ENCODE measurements at regions not wholly inside any gene's neighbourhood (a gene's known extent, or its start where the extent isn't known, plus 50 kb on each side); places are given as distances from the start of the nearest gene placed in this dataset.
"Not testable (repeated sequence)": the region's sequence is repeated elsewhere in the genome, so short reads cannot be mapped to it uniquely, and the experiment has no call there.

DNA sequence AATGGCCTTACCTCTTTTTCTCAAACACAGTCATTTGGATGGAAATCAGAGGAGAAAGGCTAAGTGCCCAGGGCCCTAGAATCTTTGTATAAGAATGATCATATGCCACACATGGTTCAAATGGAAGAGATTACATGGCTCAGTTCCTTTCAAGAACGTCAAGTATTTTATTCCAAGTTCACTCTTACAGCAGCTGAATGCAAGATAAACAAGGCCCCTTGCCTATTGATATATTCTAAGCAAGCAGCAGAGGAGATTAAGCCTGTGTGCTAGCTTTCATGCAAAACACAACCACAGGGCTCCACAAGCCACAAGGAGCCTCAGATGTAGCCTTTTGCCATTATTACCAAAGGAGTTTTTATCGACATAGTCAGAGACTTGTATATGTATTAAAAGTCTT is 55.3 kb upstream of the SLCO6A1 start:
- no peak for DNase-seq

DNA sequence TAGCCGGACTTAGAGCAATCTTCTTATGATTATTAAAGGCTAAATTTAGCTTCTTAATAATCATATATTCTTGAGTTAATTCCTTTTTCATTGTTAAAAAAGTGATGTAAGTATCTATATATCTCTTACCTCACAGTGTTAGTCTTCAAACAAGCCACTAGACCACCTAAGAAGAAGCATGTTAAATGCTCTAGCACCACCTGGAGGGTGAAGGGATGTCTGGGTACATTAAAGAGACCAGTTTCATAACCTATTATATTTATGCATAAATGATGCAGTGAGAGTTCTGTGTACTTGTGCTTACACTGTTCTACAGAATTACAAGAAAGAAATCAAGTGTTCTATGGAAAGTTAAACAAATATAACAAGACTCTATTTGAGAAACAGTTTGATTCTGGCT is 55.9 kb upstream of the SLCO6A1 start:
- DNase-seq, result peak; percentile 58 to 63

DNA sequence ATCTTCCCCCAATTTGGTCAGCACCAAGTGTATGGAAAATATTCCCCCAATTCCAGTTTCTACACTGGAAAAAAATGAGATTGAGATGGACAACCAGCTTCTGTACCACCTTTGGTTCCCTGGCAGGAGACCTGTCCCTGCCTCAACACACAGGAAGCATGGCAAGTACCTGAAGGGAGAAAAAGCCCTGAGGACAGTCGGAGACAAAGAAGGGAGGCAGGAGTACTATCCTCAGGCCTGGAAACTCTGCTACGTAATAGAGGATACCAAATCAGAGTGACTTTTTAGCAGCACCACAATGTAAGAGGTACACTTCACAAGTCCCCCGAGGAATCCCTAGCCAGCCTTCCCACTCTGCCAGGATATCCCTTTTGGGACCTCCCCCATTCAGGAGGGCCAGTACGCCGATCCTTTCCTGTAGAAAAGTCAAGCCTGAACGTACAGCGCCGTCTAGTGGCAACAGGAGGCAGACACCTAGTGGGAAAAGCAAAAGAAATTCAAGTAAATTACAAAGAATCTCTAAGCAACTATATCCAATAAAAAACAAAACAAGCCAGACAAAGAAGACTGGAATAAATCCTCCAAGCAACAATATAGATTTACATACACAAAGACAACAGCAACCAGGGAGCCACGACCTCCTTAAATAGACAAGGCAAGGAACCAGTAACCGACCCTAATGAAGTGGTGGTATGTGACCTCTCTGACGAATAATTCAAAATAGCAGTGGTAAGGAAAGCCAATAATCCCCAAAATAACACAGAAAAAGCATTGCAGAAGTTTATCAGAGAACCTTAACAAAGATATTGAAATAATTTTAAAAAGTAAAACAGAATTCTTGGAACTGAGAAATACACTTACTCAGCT is 63.3 kb upstream of the SLCO6A1 start:
- peak; percentile 4 to 23 for DNase-seq

DNA sequence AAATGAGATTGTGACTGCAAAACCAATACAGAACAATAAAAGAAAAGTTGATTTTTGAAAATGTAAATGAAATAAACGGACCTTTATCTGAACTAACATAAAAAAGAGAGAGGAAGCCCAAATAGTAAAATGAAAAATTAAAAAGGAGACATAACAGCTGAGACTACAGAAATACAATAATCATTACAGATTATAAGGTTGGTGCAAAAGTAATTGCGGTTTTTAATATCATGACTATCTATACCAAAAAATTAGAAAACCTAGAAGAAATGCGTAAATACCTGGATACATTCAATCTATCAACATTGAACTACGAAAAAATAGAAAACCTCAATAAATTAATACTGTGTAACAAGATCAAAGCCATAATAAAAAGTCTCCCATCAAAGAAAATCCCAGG is 71.9 kb upstream of the SLCO6A1 start:
- no peak for DNase-seq

DNA sequence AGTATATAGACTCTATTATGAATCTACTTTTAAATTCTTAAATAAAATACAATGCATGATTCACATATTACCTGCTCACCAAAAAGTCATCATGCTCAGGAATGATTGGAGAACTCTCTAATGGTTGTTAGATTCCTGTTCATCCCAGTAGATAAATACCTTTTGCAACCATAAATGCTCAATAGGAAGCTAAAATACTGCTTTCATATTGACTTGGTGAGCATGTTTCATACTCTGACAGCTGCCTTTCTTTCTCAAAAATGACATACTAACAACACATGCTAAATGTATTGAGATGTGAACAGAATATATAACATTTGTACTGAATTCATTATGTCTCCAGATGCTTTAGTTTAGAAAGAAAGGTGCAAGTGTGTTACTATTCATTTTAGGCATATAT is 79.6 kb upstream of the SLCO6A1 start:
- DNase-seq, result no peak

DNA sequence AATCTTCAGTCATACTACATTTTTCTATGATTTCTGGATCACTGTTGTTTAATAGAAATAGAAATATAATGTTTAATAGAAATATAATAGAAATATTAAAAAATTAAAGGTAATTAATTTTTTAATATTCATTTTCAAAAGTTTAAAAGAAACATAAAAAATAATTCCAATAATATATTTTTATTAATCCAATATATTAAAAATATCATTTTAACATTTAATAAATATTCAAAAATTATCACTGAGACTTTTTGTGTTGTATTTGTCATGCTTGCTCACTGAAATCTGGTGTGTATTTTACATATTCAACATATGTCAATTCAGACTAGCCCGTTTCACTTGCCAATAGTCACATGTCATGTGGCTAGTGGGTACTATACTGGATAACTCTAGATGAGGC is 80.6 kb upstream of the SLCO6A1 start:
- DNase-seq, result no peak

DNA sequence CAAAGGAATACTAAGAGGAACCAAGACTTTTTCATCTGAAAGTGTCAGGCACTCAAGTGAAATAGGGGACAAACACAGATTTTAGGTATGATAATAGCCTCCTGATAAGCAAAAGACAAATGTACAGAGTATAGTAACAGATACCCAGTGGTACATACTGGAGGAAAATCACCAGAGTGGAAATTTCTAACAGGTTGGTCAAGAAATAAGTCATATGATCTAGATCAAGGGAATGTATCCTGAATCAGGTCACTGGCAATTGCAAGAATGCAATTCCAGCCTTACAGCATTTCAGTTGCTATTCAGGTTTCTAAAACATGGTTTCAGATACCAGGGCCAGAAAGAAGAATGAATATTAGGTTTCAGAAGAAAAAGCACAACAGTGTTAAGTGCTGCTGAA is 82.2 kb upstream of the SLCO6A1 start:
- no peak for DNase-seq

DNA sequence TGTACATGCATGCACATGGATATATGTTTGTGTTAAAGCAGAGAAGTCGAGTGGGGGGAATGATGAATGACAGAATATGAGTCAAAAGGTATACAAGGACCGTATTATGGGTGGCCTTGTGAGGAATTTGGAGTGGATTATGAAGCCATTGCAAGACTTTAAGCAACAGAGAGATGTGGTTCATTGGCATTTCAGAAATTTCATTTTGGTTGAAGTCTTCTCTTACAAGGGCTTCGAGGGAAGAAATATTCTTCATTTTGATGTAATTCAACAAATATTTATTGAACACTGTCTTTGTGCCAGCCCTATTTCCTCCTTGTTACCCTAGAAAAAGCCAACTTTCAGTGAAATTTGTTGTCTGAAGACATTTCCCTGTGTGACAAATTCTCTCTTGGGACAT is 83.9 kb upstream of the SLCO6A1 start:
- no peak for DNase-seq

DNA sequence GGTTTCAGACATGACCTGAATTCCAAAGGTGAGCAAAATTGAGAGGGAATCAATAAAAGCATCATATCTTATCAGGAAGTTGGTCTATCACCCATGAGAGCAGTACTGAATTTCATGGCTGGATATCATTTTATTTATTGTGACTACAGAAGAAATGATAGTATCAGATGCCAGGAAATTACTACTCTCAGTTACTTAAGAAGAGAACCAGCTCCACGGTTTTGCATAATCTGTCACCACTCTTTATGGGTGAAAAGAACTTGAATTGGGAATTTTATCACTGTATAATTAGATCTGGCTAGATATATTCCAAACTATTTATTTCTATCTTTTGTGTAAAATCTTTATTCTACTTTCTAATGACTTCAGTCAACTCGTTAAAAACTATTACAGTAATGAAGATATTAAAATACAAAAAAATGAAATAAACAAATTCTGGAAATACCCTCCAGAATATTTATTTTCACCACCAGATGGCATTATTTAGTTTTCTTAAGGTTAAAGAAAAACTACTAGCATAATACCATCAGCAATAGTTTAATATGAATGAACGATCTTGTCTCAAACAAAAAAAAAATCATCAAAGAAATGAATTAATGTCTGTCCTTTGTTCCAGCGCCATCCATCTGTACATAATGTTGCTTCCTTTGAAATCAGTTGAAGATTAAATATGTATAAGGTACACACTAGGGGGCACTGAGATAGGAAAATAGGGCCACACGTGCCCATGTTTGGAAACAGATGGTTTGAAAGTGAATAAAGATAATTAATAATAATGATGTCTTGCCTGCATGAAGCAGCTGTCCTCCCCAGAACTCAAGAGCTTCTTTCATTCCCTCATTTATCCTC is 84.7 kb upstream of the SLCO6A1 start:
- DNase-seq, result peak; percentile 38 to 47

DNA sequence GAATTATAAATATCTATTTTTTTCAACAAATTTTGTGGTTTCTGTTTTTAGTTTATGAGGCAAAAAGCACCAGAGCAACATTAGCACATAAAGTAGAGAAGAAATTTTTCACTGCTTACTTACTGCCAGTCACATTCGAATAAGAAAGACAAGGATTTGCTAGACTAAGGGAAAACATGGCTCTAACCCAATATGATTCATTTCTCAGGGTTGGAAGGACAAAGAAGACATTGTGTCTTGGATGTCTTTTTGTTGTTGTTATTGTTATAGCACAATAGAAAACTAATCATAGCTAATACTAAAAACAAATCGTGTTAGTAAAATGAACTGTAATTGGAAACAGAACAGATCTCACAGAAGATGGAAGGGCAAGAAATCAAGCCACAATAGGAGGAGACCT is 90.9 kb upstream of the SLCO6A1 start:
- DNase-seq, result no peak

DNA sequence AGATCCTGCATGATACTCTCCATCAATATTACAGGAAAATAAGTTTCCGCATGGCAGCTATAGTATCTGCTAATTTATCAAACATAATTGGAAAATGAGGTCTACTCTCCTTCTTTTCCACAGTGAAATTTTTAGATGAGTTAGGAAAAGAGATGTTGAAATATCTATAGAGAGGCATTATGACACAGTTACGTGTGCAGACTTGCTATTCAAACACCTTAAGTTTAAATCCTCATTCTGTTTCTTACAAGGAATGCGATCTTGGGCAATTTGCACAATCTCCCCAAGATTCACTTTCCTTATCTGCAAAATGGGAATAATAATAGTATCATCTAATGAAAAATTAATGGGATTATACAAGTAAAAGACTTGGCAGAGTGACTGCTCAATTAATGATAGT is 91.7 kb upstream of the SLCO6A1 start:
- DNase-seq, result no peak

DNA sequence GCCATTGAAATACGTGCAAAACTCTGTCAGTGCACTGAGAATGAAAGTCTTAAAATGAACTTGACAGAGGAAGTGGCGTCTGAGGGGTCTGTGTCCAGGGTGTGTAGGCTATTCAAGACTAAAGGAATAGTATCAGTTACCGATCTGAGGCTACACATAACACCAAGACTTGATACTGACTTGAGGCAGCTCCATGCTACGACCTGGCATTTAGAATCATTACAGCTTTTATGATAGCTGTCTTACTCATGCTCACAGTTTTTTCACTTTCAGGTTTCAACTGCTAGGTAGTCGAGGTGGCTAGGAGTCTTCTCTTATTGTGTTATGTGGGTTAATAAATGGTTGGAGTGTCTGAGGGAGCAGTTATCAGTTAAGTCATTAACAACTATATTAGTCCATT is 92.8 kb upstream of the SLCO6A1 start:
- no peak for DNase-seq

DNA sequence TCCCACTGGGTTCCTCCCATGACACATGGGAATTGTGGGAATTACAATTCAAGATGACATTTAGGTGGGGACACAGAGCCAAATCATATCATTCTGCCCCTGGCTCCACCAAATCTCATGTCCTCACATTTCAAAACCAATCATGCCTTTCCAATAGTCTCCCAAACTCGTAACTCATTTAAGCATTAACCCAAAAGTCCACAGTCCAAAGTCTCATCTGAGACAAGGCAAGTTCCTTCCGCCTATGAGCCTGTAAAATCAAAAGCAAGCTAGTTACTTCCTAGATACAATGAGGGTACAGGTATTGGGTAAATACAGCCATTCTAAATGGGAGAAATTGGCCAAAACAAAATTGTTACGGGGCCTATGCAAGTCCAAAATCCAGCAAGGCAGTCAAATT is 93.8 kb upstream of the SLCO6A1 start:
- DNase-seq, result not testable (repeated sequence)

DNA sequence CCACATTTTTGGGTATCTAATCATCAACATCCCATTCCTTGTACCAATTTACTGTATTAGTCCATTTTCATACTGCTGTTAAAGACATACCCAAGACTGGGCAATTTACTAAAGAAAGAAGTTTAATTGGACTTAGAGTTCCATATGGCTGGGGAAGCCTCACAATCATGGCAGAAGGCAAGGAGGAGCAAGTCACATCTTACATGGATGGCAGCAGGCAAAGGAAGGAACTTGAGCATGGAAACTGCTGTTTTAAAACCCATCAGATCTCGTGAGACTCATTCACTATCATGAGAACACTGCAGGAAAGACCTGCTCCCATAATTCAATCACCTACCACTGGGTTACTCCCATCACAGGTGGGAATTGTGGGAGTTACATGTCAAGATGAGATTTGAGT is 95.4 kb upstream of the SLCO6A1 start:
- DNase-seq, result no peak

DNA sequence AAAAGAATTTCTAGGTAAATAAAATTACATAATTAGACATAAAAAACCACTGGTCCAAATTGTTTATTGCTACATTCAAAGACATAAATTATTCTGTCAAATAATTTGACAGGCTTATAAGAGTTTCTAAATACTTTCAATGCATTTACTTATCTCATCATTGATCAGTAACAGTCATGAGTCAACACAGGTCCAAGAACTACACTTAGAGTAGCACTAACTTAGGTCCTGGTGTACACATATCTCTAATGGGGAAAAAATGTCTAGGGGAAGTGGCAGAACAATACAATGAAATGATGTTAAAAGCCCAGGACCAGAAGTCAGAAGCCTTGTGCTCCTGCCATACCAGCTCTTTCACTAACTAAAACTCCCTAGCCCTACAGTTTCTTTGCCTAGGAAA is 96.5 kb upstream of the SLCO6A1 start:
- no peak for DNase-seq

DNA sequence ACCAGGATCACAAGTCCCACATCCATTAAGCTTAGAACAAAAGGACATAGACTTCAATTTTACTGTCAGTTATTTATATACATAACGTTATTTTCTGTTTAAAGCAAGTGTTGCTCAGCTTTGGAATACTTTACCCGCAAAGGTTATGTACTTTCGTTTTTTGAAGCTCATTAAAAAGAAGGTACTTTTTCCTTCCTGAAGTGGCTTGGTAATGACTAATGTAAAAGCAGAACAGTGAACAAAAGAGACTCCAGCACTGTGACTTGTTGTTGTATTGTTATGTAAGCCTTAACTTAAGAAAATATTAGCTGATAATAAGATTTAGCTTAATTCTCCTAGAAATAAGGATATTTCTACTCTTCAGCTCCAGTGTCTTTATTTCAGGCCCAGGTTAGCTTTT is 97.3 kb upstream of the SLCO6A1 start:
- no peak for DNase-seq

DNA sequence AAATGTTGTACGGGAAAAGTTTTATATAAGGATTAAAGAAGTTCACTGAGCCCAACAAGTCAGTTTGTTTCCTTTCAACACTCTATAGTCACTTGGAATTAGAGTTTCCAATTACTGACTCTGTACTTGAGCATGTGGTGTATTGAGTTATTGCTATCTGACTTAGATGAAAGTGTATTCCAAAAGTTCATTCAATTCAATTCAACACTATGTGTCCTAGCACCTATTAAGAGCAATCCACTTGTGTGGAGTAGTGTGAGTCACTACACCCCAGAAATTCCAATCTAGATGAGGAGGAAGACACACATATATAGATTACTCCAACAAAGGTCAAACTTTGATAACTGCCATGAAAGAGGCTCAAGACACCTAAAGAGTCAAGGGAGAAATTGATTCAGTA is 98.2 kb upstream of the SLCO6A1 start:
- DNase-seq, result no peak

DNA sequence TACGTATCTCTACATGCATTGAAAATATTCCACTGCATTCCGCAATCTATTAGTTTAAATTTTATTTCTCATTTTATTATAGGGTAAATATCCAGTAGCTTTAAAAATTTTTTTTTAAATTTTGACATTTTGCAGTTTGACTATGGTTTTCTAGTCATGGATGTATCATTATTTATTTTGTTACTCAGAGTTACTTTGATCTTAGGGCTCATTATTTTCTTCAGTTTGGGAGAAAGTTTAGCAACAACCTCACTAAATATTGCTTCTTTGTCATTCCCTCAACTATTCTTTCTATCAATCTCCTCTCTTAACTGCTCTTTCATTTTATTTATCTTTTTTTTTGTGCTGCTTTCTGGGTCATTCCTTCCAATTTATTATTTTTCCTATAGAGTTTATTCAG is 100.5 kb upstream of the SLCO6A1 start:
- no peak for DNase-seq

DNA sequence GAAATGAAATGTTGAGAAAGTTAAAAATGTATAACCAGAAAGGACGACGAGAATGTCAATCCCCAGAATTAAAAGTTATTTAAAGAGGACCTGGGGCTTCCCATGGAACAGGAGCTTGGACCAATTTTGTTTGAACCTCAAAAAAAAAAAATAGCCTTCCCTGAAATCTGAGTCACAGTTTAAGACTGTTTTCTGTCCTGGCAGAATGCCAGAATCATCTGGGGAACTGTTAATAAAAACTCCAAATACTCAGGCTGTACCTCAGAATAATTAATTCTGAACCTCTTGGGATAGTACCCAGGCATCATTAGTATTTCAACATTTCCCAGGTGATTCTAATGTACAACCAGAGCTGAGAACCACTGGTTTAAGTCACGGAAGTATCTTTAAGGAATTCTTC is 102.2 kb upstream of the SLCO6A1 start:
- no peak for DNase-seq

DNA sequence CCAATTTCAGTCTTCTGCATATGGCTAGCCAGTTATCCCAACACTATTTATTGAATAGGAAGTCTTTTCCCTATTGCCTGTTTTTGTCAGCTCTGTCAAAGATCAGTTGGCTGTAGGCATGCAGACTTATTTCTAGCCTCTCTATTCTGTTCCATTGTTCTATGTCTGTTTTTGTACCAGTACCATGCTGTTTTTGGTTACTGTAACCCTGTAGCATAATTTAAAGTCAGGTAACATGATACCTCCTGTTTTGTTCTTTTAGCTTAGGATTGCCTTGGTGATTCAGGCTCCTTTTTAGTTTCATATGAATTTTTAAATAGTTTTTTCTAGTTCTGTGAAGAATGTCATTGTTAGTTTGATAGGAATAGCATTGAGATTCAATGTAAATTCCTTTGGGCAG is 104.9 kb upstream of the SLCO6A1 start:
- no peak for DNase-seq

DNA sequence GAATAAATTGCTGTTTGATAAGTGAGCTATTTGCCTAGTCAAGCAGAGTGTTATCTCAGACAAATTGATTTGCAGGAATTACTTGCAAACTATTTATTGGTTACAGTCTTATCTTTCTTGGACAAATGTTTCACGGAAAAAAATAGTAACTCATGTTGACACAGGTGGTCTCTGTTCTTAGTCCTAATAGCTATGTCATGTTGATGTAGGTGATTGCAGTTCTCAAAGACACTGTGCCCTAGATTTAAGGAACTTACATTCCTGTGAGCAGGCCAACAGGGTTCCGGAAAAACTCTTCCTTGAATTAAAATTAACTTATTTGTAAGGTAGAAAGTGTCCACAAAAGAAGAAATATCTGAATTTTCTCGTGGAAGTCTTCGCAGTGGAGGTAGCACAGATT is 109.6 kb upstream of the SLCO6A1 start:
- DNase-seq, result no peak

DNA sequence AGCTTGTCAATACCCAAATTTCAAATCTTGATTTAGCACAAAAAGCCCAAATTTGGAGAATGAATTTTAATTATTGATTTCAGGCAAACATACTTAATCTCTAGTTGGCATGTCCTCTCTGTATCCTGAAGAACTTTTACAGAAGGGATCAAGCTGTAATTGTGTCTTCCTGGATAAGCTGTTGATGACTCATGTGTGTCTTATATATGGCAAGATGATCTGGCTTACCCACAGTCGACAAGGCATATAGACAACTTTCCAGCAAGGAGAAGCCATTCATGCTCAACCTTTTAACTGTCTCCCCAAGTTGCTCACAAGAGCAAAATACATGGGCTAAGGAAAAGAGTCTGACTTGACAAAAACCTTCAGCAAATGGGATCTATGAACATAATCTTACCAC is 112.5 kb upstream of the SLCO6A1 start:
- no peak for DNase-seq

DNA sequence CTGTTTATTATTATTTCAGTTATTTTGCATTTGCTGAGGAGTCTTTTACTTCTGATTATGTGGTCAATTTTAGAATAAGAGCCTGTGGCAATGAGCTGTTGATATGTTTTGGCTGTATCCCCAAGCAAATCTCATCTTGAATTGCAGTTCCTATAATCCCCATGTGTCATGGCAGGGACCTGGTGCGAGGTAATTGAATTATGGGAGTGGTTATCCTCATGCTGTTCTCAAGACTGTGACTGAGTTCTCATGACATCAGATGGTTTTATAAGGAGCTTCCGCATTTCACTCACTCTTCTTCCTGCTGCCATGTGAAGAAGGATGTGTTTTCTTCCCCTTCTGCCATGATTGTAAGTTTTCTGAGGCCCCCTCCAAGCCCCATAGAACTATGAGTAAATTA is 114.9 kb upstream of the SLCO6A1 start:
- no peak for DNase-seq
